ENCODE measurements at regions not wholly inside any gene's neighbourhood (a gene's known extent, or its start where the extent isn't known, plus 50 kb on each side); places are given as distances from the start of the nearest gene placed in this dataset.

GRCh38 chr2:186346216-186346615 lies 139.8 kb upstream of the ZC3H15 start:
- Histone ChIP-seq H3K4me1 (ENCODE audit: control insufficient read depth, insufficient read depth, low read length) (no peaks in the 10 kb centered on the region; the same call in 1 of the 2 replicates), H3K27me3 (ENCODE audit: control insufficient read depth, insufficient read depth, low read length) (no peaks in the 10 kb centered on the region), H3K9me3 (ENCODE audit: control insufficient read depth, insufficient read depth, low read depth, low read length) (no peaks in the 10 kb centered on the region), H3K27ac (ENCODE audit: low read length) (no peak overlapping the region), H3K36me3 (ENCODE audit: control insufficient read depth, insufficient read depth, low read length) (no peaks in the 10 kb centered on the region), H3K4me3 (ENCODE audit: low read depth in 2 of 2, low read length in 2 of 2) (no peak overlapping the region)
- DNase-seq (ENCODE audit: low read depth, low spot score) (no peak), ATAC-seq (no peak)
- ChIA-PET POLR2A (no interaction called here), CTCF (interaction anchor here (0.6 kb wide), 1 partner anchor 104 kb away, joined by 3 read pairs; no protein-coding TSS in a partner anchor)
- no TSS peak for BruUV-seq (replicated peaks)
- in situ Hi-C loops (cut with HindIII; ENCODE audit: low pct_unique_long_range_greater_than_20kb, low sequenced_read_pairs) (no loop called here), intact Hi-C loops (cut with micrococcal nuclease; ENCODE audit: unreplicated experiment) (no loop called here)
- TF ChIP-seq POLR2AphosphoS5 (IDR thresholded peaks at IDR 0.05; ENCODE audit: low read depth, low read length): no peak
- TF ChIP-seq REST (IDR thresholded peaks at IDR 0.05; ENCODE audit: insufficient read depth in 1 of 2, low read depth in 2 of 2, low read length in 1 of 2): no peak
- TF ChIP-seq, protein P1, sequence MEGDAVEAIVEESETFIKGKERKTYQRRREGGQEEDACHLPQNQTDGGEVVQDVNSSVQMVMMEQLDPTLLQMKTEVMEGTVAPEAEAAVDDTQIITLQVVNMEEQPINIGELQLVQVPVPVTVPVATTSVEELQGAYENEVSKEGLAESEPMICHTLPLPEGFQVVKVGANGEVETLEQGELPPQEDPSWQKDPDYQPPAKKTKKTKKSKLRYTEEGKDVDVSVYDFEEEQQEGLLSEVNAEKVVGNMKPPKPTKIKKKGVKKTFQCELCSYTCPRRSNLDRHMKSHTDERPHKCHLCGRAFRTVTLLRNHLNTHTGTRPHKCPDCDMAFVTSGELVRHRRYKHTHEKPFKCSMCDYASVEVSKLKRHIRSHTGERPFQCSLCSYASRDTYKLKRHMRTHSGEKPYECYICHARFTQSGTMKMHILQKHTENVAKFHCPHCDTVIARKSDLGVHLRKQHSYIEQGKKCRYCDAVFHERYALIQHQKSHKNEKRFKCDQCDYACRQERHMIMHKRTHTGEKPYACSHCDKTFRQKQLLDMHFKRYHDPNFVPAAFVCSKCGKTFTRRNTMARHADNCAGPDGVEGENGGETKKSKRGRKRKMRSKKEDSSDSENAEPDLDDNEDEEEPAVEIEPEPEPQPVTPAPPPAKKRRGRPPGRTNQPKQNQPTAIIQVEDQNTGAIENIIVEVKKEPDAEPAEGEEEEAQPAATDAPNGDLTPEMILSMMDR (IDR thresholded peaks at IDR 0.05): no peak
- TF ChIP-seq TCF7L2 (IDR thresholded peaks at IDR 0.05; ENCODE audit: low read depth, low read length): no peak
- TF ChIP-seq SIN3A (IDR thresholded peaks at IDR 0.05; ENCODE audit: borderline replicate concordance, insufficient read depth, low read depth, low read length): no peak

DNA sequence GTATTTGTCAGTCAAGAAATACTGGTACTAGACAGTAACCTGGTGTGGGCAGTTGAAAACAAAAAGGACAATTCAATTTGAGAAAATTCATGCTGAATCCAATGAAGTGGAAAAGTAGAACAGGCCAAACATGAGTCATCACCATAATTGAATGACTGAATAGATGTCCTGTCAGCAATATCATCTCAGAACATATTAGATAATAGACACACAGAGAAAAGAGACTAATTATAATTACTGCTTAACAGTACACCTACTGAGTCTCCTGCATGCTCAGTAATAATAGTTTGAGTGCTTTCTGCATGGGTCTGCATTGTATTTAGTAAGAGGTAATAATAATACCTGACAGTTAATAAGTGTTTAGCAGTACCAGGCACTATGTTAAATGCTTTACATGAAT lies 138.6 kb upstream of the ZC3H15 start:
- Histone ChIP-seq H3K4me3 (ENCODE audit: low read depth in 2 of 2, low read length in 2 of 2) (no peak overlapping the region), H3K36me3 (ENCODE audit: control insufficient read depth, insufficient read depth, low read length) (no peaks in the 10 kb centered on the region), H3K27ac (ENCODE audit: low read length) (no peak overlapping the region), H3K4me1 (ENCODE audit: control insufficient read depth, insufficient read depth, low read length) (no peaks in the 10 kb centered on the region; the same call in 1 of the 2 replicates), H3K9me3 (ENCODE audit: control insufficient read depth, insufficient read depth, low read depth, low read length) (no peaks in the 10 kb centered on the region), H3K27me3 (ENCODE audit: control insufficient read depth, insufficient read depth, low read length) (no peaks in the 10 kb centered on the region)
- no peak for TF ChIP-seq REST (IDR thresholded peaks at IDR 0.05; ENCODE audit: insufficient read depth in 1 of 2, low read depth in 2 of 2, low read length in 1 of 2)
- no peak for TF ChIP-seq TCF7L2 (IDR thresholded peaks at IDR 0.05; ENCODE audit: low read depth, low read length)
- no peak for TF ChIP-seq SIN3A (IDR thresholded peaks at IDR 0.05; ENCODE audit: borderline replicate concordance, insufficient read depth, low read depth, low read length)
- TF ChIP-seq POLR2AphosphoS5 (IDR thresholded peaks at IDR 0.05; ENCODE audit: low read depth, low read length): no peak
- TF ChIP-seq, protein P1 (IDR thresholded peaks at IDR 0.05): no peak
- intact Hi-C loops (cut with micrococcal nuclease; ENCODE audit: unreplicated experiment): no loop called here
- in situ Hi-C loops (cut with HindIII; ENCODE audit: low pct_unique_long_range_greater_than_20kb, low sequenced_read_pairs): no loop called here
- BruUV-seq (replicated peaks): no TSS peak
- DNase-seq (ENCODE audit: low read depth, low spot score) (no peak), ATAC-seq (no peak)
- CTCF ChIA-PET: no interaction called here
- POLR2A ChIA-PET: no interaction called here

Measured in Panc1 (cell line).